ENCODE measurements at regions not wholly inside any gene's neighbourhood (a gene's known extent, or its start where the extent isn't known, plus 50 kb on each side); places are given as distances from the start of the nearest gene placed in this dataset.

DNA sequence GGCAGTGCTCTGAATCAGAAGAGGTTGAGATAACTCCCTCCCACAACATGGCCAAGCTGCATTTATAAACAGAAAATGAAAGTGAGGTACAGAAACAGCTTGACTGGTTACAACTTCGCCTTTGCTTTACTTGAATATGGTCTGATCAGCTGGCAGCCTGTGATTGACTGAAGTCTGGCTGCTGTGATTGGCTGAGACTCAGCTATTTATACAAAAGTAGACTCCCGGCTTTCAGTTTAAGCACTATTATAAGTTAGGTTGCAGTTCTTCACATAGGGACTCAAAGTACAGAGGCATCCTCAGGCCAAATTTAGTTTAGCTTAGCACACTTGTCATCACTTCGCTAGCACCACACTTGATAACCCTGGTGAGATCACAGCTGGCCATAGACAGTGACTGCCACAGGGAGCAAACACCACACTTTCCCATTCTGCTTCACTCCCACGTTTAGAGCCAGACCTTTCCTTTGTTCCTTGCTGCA lies 362.6 kb downstream of the EPM2A start:
- H3K27ac Mint-ChIP-seq: no peak overlapping the region
- H3K9me3 Mint-ChIP-seq: peaks cover 6% of the 10 kb centered on the region
- H3K4me1 Mint-ChIP-seq: no peaks in the 10 kb centered on the region
- no peaks in the 10 kb centered on the region for H3K36me3 Mint-ChIP-seq (ENCODE audit: low read depth)
- TF ChIP-seq CTCF (IDR thresholded peaks at IDR 0.05; ENCODE audit: unreplicated experiment in 3 of 3): no peak
- no peak overlapping the region for H3K4me3 Mint-ChIP-seq
- no peaks in the 10 kb centered on the region for H3K27me3 Mint-ChIP-seq (ENCODE audit: low read depth)

GRCh38 chr6:145373826-145374225 lies 361.5 kb downstream of the EPM2A start:
- Mint-ChIP-seq H3K27me3 (ENCODE audit: low read depth) (no peaks in the 10 kb centered on the region), H3K27ac (no peak overlapping the region), H3K4me3 (no peak overlapping the region), H3K9me3 (peaks cover 6% of the 10 kb centered on the region), H3K36me3 (ENCODE audit: low read depth) (no peaks in the 10 kb centered on the region), H3K4me1 (no peaks in the 10 kb centered on the region)
- TF ChIP-seq CTCF (IDR thresholded peaks at IDR 0.05; ENCODE audit: unreplicated experiment in 3 of 3): no peak

DNA sequence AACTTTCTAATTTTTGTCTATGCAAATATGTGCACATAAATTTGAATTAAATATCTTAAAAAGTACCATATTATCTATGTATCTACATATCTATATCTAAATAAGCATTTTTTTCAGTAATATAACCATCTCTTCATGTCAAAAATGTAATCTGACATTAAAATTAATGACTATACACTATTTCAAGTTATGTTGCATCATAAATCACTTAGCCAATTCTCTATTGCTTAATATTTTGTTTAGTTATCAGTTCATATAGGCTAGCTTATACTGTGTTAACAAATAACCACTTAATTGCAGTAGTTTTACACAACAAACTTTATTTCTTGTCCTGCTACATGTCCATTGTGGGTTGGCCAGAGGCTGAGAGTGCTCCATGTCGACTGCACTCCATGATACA lies 360.8 kb downstream of the EPM2A start:
- no peaks in the 10 kb centered on the region for H3K4me1 Mint-ChIP-seq
- no peak overlapping the region for H3K27ac Mint-ChIP-seq
- peaks cover 6% of the 10 kb centered on the region for H3K9me3 Mint-ChIP-seq
- H3K27me3 Mint-ChIP-seq (ENCODE audit: low read depth): no peaks in the 10 kb centered on the region
- no peak overlapping the region for H3K4me3 Mint-ChIP-seq
- no peak for TF ChIP-seq CTCF (IDR thresholded peaks at IDR 0.05; ENCODE audit: unreplicated experiment in 3 of 3)
- no peaks in the 10 kb centered on the region for H3K36me3 Mint-ChIP-seq (ENCODE audit: low read depth)

GRCh38 chr6:145375502-145375901 lies 359.8 kb downstream of the EPM2A start:
- Mint-ChIP-seq H3K36me3 (ENCODE audit: low read depth) (no peaks in the 10 kb centered on the region), H3K4me3 (no peak overlapping the region), H3K9me3 (peaks cover 6% of the 10 kb centered on the region), H3K27me3 (ENCODE audit: low read depth) (no peaks in the 10 kb centered on the region), H3K27ac (no peak overlapping the region), H3K4me1 (peaks cover 8% of the 10 kb centered on the region)
- TF ChIP-seq CTCF (IDR thresholded peaks at IDR 0.05; ENCODE audit: unreplicated experiment in 3 of 3): no peak

DNA sequence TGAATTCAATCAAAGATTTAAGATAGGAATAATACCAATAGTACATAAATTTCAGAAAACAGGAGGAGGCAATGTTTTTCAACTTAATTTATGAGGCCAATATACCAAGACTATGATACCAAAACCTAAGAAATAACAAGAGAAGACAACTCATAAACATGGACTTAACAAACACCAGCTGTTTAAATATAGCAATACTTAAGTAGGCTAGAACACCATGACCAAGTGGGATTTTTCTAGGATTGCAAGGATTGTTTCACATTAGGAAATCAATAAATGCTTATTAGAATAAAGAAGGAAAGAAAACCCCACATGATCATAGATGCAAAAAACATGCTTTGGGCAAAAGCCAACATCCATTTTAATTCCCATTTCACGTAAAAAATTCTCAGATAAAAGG lies 355.1 kb downstream of the EPM2A start:
- Mint-ChIP-seq H3K27me3 (ENCODE audit: low read depth) (no peaks in the 10 kb centered on the region), H3K4me3 (no peak overlapping the region), H3K4me1 (peaks cover 18% of the 10 kb centered on the region), H3K9me3 (peaks cover 6% of the 10 kb centered on the region), H3K36me3 (ENCODE audit: low read depth) (no peaks in the 10 kb centered on the region), H3K27ac (peak overlapping the region in 2 of 3 experiments; percentile 1 to 24)
- no peak for TF ChIP-seq CTCF (IDR thresholded peaks at IDR 0.05; ENCODE audit: unreplicated experiment in 3 of 3)

- H3K27me3 Mint-ChIP-seq (ENCODE audit: low read depth): no peaks in the 10 kb centered on the region
- H3K4me1 Mint-ChIP-seq: peaks cover 18% of the 10 kb centered on the region
- no peak for TF ChIP-seq CTCF (IDR thresholded peaks at IDR 0.05; ENCODE audit: unreplicated experiment in 3 of 3)
- peaks cover 6% of the 10 kb centered on the region for H3K9me3 Mint-ChIP-seq
- H3K27ac Mint-ChIP-seq: peak overlapping the region in 2 of 3 experiments; percentile 4 to 31
- H3K4me3 Mint-ChIP-seq: no peak overlapping the region
- no peaks in the 10 kb centered on the region for H3K36me3 Mint-ChIP-seq (ENCODE audit: low read depth)
These were observed 353.4 kb downstream of the EPM2A start for GRCh38 chr6:145381941-145382340.

Data from nephron (organoid).